Upper lobe of left lung (tissue), 4 donors: ENCODE measurements at regions not wholly inside any gene's neighbourhood (a gene's known extent, or its start where the extent isn't known, plus 50 kb on each side); places are given as distances from the start of the nearest gene placed in this dataset.

Experiments
- CTCF ChIP-seq, 6 experiments: fragments of 450-650 bp in 4 of 6; fragments of 200-600 bp in 2 of 6; sonication (generic) in 2 of 6; IDR thresholded peaks; one replicate each; pipeline ENCODE4 v1.5.1; 2016 to 2019; ENCODE audit warnings: antibody characterized with exemption in 6 of 6
- EP300 ChIP-seq, 4 donors: sonication (generic); formaldehyde crosslinking; IDR thresholded peaks; one replicate each; pipeline ENCODE4 v1.5.1; 2017; ENCODE audit warnings: antibody characterized with exemption in 4 of 4, control low read depth in 2 of 4
- POLR2A ChIP-seq, 4 donors: fragments of 450-650 bp; IDR thresholded peaks; one replicate each; pipeline ENCODE4 v1.5.1; 2016 to 2017; ENCODE audit warnings: antibody characterized with exemption in 4 of 4, mild to moderate bottlenecking in 2 of 4

- no peak for TF ChIP-seq POLR2A (IDR thresholded peaks at IDR 0.05)
- no peak for TF ChIP-seq CTCF (IDR thresholded peaks at IDR 0.05)
- no peak for TF ChIP-seq EP300 (IDR thresholded peaks at IDR 0.05)
Observed at GRCh38 chr22:27241430-27242321, 559.9 kb downstream of the MN1 start.
